ENCODE measurements at regions not wholly inside any gene's neighbourhood (a gene's known extent, or its start where the extent isn't known, plus 50 kb on each side); places are given as distances from the start of the nearest gene placed in this dataset.
"Not testable (repeated sequence)": the region's sequence is repeated elsewhere in the genome, so short reads cannot be mapped to it uniquely, and the experiment has no call there.

GRCh38 chr13:64239372-64239771 lies 2823.7 kb upstream of the PCDH20 start:
- DNase-seq (ENCODE audit: low read depth, low spot score), result peak; percentile 48

DNA sequence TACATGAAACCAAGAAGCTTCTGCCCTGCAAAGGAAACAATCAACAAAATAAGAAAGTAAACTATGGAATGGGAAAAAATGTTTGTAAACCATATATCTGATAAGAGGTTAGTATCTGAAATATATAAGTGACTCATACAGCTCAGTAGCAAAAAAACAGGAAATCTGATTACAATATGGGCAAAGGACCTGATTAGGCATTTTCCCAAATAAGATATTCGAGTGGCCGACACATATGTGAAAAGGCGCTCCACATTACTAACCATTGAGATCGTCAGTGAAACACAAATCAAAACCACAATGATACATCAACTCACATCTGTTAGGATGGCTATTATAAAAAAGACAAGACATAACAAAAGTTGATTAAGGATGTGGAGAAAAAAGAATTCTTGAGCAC lies 2818.6 kb upstream of the PCDH20 start:
- DNase-seq (ENCODE audit: low read depth, low spot score), result peak; percentile 67

GRCh38 chr13:64223016-64223415 lies 2807.4 kb upstream of the PCDH20 start:
- no peak for DNase-seq (ENCODE audit: low read depth, low spot score)

- no peak for DNase-seq (ENCODE audit: low read depth, low spot score)
These were observed 2791.0 kb upstream of the PCDH20 start for GRCh38 chr13:64206430-64207225.

DNA sequence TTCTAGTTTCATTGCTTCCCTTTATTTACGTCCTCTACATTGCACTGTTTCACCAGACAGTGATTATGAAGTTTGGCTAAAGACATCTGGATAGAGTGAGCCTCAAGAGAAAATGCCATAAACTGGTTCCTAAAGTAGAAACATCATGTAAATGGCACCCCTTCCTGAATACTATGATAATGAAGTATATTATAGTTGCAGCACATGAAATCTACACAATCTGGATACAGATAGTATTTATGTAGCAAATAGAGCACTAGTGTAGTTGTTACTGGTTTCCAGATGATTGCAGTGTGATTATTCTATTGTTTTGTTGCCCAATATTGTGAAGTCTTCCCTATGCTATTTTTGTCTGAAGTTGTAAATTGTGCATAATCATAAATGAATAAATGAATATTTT lies 2786.9 kb upstream of the PCDH20 start:
- no peak for DNase-seq (ENCODE audit: low read depth, low spot score)

GRCh38 chr13:64197232-64197631 lies 2781.6 kb upstream of the PCDH20 start:
- no peak for DNase-seq (ENCODE audit: low read depth, low spot score)

DNA sequence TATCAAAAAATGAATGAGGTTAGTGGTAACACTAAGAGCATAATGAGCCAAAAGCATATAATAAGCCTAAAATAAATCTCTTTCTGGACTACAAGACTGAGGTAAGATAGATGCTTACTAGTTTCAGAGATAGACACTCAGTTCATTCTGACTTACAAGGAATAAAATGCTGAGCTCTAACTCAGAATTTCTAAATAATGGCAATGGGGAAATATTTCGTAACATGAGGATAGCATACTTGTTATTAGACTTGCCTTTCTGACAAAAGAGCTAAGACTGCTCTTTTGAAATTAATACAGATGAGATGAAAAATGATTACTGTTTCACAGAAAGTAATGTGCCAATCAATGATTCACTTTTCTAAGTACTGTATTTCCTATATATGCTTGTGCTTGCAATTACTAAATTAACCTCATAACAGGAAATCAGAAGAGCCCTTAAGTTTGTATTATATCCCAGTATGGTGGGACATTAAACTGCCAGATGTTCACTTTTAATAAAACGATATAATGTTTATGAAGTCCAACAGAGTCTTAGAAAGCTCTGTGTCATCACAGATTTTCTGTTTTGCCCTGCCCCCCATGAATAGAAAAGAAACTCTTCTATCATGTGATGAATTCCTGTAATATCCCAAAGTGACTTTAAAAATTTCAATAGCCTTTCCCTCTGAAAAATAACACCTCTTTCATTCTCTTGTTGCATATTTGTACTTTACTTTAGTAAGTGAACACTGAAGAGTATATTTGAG lies 2771.0 kb upstream of the PCDH20 start:
- DNase-seq (ENCODE audit: low read depth, low spot score), result no peak

- no peak for DNase-seq (ENCODE audit: low read depth, low spot score)
These were observed 2770.4 kb upstream of the PCDH20 start for GRCh38 chr13:64186071-64186470.

DNA sequence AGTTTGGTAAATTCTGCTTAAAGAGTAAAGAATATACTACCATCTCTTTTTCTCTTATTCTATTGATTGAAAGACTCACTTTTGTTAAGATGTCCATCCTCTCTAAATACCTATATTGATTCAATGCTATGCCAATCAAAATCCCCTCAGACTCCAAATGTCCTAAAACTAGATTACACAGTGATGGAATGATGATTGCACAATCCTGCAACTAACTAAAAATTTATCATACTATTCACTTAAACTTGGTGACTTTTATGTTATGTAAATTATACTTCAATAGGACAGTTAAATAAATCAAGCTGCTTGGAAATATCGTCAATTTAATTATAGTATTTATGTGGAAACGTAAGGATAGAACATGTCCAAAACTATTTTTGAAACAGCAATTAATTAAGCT lies 2765.1 kb upstream of the PCDH20 start:
- DNase-seq (ENCODE audit: low read depth, low spot score), result no peak

DNA sequence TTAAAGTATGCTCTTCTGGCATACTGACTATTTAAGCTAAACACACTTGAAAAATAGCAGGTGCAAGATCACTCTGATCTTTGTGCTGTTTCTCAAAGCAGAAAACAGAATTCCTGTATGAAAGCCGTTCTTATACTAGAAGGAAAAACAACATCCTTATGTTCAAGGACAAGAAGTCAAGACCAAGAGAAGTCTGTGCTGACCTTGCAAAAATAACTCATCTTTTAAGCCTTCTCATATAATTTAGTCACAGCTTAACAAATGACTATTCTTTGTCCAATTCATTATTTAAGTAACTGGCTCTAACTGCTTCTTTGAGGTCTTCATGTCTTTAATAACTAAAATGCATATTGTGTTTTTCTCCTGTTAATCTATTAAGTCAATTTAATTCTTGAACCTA lies 2750.2 kb upstream of the PCDH20 start:
- no peak for DNase-seq (ENCODE audit: low read depth, low spot score)

DNA sequence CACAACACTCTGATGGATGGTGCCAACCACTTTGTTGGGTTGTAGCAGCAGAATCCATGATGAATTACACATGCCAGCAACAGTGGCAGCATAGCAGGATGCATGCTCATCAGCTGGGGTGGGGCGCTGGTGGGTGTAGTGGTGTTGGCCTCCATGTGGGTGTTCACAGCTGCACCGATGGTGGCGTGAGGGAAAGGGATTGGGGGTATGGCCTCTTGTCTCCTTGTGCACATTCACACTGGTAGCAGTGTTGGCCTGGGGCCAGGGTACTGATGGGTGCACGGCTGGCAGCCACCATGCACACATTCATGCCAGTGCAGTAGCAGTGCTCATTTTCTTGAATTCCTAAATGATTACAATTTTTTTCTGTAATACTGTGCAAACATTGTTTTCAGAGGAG lies 2748.8 kb upstream of the PCDH20 start:
- DNase-seq (ENCODE audit: low read depth, low spot score), result no peak

DNA sequence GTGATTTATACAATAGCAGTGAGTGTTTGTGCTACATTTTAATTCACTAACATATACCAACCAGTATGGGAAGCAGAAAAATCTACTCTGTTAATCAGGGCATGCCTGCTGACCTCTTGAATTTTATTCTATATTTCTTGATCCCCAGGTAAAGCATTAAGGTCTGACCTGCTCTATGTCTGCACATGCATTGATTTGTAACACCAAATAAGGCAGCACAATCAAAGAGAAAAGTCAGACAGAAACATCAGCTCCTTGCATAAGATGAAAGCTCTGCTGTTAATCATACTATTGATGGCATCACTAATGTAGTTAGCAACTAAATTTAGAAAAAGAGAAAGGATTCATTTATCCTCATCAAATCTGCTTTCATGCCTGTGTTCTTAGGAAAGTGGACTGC lies 2744.8 kb upstream of the PCDH20 start:
- DNase-seq (ENCODE audit: low read depth, low spot score), result no peak

- DNase-seq (ENCODE audit: low read depth, low spot score), result peak; percentile 83
These were observed 2743.3 kb upstream of the PCDH20 start for GRCh38 chr13:64158908-64159307.

DNA sequence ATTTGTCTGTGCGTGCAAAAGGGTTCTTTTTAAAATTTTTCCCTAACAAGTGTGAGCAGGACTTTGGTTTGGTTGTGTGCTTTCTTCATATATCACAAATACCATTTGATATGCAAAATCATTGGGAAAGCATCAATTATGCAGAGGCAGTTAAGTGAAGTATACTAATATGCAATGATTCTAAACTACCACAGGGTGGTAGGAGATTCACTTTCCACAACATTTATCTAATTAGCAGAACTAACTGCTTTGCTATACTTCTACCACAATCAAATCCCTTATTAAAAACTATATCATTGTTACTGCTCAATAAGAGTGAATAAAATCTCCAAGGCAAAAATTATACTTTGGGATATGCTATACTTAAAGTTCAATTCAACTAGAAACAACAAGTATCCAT lies 2738.9 kb upstream of the PCDH20 start:
- DNase-seq (ENCODE audit: low read depth, low spot score), result peak; percentile 4

- DNase-seq (ENCODE audit: low read depth, low spot score), result no peak
These were observed 2715.0 kb upstream of the PCDH20 start for GRCh38 chr13:64130600-64130999.

- DNase-seq (ENCODE audit: low read depth, low spot score), result no peak
These were observed 2714.5 kb upstream of the PCDH20 start for GRCh38 chr13:64130171-64130570.

DNA sequence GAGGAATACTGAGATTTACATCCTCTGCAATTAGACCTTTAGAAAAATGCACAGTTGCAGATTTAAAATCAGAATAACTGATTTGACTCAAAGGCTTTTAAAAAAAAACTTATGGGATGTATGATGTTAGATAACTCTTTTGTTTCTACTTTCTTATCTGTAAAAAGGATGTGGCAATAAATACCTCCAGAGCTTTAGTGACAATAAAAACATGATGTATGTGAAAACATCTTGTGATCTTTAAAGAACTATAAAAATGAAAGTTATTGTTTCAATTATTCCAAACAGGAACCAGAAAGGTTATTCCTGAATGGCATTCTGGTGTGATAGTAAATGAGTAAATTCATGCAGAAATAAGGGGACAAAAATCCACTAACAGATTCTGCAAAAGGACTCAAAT lies 2712.2 kb upstream of the PCDH20 start:
- DNase-seq (ENCODE audit: low read depth, low spot score), result no peak

GRCh38 chr13:64127192-64127591 lies 2711.5 kb upstream of the PCDH20 start:
- DNase-seq (ENCODE audit: low read depth, low spot score), result no peak

GRCh38 chr13:64121023-64121709 lies 2705.5 kb upstream of the PCDH20 start:
- DNase-seq (ENCODE audit: low read depth, low spot score), result not testable (repeated sequence)

DNA sequence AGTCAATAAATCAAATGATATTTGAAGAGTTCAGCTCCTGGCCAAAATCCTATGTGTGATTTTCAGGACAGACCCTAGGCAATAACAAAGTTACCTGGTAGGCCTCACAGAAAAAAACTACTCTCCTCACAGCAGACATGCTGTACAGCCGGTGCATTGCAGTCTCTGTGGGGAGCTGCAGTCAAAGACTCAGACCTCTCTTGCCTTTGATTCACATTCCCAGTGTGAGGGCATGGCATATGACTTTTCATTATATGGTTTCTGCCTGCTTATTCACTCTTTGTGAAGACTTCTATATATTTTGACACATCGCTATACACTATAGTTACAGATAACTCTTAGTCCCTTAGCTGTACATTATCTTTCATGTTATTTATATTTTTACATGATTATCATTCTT lies 2684.3 kb upstream of the PCDH20 start:
- no peak for DNase-seq (ENCODE audit: low read depth, low spot score)

GRCh38 chr13:64090311-64090710 lies 2674.7 kb upstream of the PCDH20 start:
- DNase-seq (ENCODE audit: low read depth, low spot score), result no peak

- no peak for DNase-seq (ENCODE audit: low read depth, low spot score)
These were observed 2672.8 kb upstream of the PCDH20 start for GRCh38 chr13:64088491-64088890.
